Effector CD8-positive, alpha-beta T cell (primary cell): ENCODE measurements at regions not wholly inside any gene's neighbourhood (a gene's known extent, or its start where the extent isn't known, plus 50 kb on each side); places are given as distances from the start of the nearest gene placed in this dataset.

Experiments used
- DNase-seq: peaks from one replicate; lab custom pipeline; 2025; lab: John Stamatoyannopoulos, UW

DNA sequence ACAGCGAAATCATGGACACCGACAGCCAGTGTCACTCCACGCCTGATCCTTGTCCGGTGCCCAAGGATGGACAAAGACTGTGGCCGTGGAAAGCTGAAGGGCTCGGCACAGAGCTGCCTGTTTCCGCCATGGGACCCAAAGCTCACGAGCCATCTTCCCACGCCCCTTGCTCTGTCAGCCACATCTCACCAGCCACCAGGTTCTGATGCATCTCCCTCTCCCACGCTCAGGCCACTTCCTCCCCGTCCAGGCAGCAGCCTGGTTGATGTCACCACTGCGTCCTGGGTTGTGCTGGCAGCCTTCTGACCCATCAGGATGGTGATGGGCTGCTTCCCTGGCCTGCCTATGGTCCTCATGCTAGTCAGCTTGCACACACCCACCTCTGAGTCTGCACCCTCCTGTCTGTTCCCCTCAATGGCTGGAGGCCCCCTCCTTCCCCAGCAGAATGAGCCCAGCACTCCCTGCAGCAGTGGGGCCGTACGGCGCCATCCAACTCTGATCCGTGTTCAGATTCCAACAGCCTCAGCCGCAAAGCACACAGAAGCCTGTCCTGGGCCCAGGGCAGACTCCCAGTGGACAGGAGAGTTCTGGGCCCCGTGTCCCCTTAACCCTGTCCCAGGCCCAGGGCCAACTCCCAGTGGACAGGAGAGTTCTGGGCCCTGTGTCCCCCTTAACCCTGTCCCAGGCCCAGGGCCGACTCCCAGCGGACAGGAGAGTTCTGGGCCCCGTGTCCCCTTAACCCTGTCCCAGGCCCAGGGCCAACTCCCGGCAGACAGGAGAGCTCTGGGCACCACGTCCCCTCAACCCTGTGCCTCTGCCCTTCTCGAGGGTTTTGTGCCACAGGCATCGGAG, 259.5 kb downstream of the BRD1 start:
- DNase-seq, result no peak

DNA sequence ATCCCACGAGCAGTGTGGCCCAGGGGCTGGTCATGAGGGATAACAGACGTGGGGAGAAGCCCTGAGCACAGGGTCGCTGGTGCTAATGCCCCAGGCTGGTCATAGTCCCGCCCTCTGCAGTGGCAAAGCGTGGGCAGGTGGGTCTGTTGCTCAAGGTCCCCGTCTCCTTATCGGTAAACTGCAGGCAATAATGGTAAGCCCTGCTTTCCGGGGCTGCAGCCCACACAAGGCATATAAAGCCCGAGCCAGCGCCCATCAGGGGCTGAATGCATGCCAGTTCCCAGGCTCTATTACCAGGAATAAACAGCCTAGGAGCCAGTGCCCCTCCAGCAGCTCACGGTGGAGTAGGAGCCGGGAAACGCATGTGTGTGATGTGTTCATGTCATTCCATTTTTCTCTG, 261.0 kb downstream of the BRD1 start:
- no peak for DNase-seq

DNA sequence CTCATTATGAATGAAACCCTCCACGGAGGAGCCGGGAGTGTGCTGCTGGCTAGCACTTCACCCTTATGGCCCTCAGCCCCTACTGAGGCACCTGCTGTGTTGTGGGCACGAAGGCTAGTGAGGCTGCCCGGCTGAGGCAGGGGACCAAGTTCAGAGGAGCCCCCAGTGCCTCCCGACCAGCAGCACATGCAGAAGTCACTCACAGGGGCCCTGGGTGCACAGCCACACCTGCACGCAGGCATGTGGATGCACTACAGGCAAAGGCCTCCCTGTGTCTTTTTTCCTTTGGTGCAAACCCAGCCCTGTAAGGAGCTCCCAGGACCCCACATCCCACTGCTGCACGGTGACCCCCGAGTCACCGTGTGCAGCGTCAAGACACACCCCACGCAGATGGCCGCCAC, 261.5 kb downstream of the BRD1 start:
- DNase-seq, result no peak

DNA sequence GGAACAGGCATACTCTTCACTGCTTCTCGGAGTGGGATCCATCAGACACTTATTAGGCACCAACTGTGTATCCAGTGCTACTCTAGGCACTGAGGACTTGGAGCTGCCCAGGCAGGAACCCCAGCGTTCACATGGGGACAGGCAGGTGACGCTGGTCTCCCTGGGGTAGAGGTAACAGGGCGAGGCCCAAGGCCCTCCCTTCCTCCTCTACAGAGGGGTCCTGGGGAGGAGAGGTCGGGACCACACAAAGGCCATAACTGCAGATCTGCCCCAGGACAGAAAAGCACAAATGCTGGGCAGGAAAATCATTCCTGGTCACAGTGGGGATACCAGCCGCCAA, 262.2 kb downstream of the BRD1 start:
- no peak for DNase-seq

DNA sequence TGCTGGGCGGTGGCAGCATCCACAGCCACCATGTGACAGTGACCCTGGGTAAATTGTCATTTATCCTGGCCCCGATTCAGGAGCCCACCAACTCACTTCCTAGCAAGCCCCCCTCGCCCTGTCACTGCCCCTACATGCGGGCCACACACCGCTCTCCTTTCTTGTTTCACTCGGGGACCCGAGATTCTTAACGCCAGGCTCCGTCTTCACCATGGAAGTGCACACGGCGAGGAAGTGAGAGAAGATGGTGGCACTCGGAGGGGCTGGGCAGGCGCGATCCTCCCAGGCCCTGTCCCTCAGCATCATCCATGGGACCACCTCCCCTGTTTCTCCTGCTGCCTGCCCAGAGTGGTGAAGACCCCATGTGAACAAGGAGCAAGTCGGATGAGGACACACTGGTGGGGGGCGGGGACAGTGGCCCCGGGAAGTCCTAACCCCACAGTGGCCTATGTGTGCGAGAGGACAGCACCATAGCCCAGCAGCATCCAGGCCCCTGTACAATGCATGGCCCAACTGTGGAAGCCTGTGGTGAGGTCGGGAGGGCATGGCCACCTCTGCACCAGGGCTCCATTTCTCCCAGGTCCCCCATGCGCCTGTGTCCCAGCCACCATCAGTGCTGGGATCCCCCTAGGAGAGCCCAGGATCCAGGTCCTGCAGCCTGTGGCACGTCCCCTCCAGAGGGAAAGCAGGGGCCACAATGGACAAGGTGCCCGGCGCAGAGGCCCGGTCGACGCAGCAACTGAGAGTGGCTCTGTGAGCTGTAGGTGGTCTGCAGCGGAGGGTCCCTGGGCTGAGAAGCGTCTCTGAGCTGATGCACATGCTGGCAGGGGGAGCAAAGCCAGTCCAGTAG, 262.8 kb downstream of the BRD1 start:
- DNase-seq, result no peak

DNA sequence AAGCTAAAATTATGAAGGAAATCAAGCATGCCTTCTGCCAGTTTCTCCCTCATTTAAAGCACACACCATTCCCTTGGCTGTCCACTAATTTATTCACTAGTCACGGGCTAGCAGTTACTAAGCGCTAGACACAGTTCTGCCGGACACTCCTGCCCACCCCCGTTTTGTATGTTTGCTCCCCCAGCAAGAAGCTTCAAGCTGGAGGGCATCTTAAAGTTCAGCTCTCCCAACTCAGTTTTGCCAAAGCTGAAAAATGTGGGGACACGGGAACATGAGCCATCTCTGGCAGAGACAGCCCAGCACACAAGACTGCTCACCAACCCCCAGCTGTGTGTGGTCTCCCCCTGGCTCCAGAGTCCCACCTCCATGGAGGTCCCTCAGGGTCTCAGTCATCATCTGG, 263.6 kb downstream of the BRD1 start:
- DNase-seq, result no peak

DNA sequence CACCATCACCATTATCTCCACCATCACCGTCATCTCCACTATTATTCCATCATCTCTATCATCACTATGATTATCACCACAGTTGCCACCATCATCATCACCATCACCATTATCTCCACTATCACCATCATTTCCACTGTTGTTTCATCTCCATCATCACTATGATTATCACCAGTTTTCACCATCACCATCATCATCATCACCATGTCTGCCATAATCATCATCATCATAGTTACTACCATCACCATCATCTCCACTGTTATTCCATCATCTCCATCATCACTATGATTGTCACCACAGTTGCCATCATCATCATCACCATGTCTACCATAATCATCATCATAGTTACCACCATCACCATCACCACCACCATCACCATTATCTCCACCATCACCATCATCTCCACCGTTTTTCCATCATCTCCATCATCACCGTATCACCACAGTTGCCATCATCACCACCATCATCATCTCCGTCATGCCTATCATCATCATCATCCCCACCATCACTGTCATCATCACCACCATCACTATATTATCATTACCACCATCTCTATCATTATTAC, 264.9 kb downstream of the BRD1 start:
- no peak for DNase-seq

DNA sequence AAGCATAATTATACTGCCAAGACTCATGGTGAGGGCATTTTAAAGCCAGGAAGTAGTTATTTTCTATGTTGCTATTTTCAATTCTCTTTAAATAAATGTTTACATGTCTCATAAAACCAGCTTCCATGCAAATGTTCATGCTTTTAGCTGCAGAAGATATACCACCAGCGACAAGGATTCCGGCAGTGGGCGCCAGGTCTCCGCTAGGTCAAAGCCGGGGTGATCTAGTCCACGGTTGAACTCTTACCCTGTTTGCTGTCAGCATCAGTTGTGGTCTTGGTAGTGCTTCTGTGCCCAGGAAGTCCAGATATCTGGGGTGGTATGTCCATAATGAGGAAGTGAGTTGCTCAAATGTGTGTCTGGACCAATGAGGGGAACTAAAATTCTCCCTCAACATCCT, 265.7 kb downstream of the BRD1 start:
- DNase-seq, result no peak

DNA sequence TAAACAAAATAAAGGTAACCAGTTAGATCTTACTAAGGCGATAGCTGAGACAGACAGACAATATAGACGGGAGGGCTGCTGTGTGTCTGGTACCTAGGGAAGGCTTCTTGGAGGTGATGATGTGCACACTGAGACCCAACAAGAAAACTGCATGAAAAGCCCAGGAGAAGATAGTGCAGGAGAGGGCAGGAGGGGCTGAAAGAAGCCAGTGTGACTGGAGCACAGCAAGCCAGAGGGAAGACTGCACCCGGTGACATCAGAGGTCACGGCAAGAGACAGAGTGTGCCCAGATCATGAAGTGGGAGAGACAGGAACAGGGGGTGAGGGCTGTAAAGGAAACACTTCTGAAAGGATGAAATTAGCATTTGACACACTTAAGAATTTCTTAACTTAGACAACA, 266.3 kb downstream of the BRD1 start:
- DNase-seq, result no peak

DNA sequence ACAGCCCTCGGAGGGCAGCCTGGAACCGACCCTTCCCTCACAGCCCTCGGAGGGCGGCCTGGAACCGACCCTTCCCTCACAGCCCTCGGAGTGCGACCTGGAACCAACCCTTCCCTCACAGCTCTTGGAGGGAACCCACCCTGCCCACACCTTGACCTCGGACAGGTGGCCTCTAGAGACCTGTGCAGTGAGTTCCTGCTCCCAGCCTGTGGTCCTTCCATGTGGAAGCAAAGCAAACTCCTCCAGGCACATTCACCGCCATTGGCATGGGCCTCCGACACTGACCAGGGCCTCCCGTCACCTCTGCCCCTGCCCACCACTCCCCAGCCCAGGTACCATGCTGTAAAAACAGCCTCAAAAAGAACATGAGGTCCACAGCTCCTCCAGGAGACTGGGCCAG, 272.1 kb downstream of the BRD1 start:
- DNase-seq, result no peak

DNA sequence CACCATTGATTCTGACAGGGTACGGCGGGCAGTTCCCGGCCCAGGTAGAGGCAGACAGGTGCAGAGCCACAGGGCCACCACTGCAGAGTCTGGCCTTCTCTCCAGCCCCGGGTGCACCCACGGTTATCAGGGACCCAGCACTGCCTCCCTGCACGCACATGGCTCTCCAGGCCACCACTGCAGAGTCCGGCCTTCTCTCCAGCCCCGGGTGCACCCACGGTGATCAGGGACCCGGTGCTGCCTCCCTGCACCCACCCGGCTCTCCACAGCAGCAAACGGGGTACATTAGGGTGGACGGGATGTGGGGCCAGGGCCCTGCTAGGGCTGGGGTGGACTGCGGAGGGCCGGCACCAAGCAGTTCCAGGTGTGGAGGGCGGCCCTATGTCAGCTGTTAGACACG, 272.9 kb downstream of the BRD1 start:
- no peak for DNase-seq

DNA sequence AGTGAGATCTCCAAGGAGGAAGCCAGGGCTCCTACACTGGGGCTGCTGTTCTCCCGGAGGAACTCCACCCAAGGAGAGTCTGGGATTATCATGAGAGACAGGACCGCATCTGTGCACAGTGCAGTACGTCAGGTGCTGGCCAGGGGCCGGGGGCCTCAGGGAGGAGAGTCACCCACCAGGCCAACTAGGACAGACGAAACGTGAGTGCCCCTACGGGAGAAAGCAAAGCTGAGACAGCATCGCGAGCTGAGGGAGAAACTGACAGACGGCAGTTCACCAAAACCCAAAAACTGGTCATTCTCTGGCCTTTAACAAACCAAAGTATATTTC, 273.4 kb downstream of the BRD1 start:
- DNase-seq, result no peak

DNA sequence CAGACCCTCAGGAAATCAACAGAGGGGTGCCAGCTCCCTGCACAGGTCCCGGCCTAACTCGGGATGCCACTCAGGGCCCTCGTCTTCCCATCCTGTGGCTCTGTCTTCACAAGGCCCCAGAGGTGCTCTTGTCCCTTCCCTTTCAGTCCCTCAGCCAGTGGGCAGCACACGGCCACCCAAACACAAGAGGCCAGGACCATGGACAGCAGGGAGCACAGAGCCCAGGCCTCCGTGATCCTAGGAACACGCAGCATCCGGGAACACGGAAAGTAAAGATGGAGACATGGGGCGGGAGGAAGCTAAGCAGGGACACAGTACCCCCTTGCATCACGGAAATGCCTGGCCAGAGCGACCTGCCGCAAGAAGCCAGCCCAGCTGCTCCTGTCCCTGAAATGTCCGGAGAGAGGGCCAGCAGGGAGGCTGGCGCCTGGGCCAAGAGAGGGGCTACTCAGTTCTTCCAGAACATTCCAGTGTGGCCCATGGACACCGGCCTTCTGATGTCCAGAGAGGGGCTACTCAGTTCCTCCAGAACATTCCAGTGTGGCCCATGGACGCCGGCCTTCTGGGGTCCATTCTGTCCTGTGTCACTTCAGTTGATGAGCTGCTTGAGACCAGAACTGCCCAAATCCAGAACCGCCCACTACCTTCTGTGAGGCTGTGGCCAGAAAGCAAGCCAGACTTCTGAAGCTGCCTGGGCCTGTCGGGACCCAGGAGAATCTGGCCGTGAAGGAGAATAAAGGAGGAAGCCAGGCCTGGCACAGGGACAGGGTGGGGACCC, 274.0 kb downstream of the BRD1 start:
- no peak for DNase-seq

DNA sequence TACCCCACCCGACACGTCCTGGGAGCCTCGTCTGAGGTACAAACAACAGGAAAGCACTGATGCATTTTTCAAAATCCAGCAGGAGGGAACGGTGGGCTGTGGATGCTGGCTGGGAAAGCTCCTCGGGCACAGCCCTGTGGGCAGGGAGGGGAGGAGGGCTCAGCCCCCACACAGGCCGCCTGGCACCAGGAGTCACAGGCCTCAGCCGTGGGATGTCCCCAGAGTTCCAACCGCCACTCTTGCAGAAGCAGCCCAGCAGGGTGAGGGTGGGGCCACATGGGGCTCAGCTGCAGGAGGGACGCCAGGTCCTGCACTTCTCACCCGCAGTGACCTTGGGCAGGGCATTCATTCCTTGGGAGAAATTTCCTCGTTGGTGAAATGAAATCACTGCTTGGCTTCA, 274.6 kb downstream of the BRD1 start:
- no peak for DNase-seq

DNA sequence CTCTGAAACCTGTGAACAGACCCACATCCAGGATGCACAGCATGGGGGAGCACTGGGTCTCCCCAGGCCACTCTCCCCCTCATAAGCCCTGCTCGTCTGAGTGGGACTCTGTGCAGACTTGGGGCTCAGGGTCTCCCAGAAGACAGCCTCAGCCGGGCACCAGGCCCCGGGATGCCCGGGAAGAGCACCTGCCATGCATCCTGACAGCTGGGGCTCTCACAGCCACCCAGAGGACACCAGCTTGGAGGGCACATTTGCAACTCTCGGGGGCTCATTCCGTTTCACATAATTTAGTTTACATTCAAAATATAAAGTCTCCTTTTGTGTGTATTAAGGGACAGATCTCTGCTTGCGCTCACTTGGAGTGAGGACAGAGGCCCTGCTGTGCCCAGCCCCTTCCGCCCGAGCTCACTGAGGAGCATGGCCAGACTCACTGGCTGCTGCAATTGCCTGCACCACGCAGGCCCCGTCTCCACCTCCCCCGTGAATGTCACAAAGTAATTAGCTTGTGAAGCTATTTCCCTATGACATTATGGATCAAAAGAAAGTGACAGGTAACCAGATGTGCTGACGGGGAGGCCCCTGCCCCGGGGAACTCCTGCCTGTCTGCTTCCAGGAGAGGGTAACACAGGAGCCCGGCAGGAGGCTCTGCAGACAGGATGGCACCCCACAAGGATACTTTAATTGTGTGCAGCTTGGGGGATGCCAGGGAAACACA, 275.6 kb downstream of the BRD1 start:
- DNase-seq, result no peak

DNA sequence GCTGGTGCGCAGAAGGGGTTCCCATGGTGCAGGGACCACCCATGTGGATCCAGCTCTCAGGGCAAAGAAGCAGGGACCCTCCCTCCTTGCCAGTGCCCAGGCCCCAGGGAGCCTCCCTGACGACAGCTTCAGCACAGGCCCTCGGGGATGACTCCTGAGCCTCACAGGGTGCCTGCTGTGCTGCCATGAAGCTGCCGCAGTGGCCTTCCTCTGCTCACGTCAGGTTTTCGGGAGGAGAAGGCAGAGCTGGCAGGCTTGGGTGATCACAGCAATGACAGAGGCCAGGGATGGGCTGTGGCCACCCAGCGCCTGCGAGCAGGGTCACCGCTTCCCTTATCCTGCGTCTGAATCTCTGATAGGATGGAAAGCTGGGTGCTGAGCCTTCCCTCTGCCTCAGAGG, 276.2 kb downstream of the BRD1 start:
- no peak for DNase-seq

DNA sequence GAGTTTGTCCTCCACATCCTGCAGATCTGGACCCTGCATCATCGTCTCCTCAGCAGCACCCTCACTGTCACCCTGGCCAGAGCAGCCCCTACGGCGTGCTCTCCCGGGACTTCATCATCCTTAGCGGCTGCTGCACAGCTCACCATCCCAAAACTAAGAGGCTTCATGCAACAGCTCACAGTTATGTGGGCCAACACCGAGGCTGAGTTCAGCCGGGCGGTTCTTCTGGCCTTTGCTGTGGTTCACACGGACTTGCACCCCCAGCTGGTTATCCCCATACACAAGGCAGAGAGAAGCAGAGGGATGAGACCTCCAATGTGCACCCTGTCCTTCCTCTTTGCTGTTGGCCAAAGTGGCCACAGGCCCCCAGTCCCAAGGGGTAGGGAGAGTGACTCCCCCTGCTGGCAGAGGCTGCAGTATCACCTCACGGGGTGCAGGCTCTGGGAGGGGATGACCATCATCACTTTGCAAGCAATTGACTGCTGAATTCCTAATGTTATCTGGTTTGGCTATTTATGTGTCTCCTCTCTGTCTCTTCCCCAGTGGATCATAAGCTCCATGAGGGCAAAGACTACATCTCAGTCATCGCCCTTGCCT, 276.8 kb downstream of the BRD1 start:
- DNase-seq, result no peak

DNA sequence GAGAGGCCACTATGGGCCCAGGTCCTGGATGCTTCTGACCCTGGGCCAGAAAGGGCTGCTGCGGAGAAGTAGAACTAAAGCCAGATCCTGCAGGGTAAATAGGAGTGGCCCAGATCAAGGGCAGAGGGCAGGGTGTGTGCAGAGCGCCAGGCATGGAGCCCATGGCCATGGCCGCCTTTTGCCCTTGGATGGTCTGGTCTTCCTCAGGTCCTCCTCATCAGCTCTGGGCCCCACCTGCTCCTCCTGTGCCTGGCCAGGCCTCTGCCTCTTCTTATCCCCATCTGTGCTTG, 277.6 kb downstream of the BRD1 start:
- no peak for DNase-seq

DNA sequence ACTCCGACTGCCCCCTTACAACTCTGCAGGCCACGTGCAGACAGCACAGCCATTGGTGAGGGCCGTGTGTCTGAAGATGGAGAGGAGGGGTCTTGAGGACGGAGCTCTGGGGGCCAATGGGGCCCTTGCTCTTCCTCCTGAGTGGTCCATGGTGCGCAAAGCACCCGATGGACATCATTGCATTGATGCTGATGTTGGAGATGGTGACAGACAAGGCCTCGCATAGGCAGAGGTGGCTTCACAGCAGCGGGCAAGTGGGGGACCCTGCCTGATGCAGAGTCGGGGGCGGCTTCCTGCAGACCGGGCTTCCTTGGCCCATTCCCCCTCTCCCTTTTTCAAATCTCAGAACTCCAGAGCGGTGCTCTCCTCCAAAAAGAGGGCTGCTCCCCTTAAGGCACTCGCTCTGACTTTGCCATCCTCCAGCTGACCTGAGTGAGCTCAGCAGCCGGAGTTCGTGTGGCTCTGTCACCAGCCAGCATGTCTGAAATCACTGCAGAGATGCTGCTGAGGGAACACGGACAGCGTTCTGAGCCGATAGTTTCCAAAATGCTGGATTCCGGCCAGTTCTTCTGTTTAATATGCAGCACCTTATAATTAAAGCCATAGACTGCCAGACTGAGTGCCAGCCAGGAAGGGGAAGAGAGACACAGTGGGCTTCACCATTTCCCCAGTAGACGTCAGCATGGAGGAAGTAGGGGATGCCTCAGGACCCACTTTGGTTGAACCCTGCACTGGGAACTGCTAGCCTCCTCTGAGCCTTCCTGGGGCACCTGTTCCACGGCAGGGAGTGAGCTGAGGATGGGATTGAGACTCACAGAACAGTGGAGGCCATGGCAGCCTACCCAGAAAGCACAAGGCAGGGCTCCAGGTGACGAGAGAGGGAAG, 278.2 kb downstream of the BRD1 start:
- DNase-seq, result no peak

DNA sequence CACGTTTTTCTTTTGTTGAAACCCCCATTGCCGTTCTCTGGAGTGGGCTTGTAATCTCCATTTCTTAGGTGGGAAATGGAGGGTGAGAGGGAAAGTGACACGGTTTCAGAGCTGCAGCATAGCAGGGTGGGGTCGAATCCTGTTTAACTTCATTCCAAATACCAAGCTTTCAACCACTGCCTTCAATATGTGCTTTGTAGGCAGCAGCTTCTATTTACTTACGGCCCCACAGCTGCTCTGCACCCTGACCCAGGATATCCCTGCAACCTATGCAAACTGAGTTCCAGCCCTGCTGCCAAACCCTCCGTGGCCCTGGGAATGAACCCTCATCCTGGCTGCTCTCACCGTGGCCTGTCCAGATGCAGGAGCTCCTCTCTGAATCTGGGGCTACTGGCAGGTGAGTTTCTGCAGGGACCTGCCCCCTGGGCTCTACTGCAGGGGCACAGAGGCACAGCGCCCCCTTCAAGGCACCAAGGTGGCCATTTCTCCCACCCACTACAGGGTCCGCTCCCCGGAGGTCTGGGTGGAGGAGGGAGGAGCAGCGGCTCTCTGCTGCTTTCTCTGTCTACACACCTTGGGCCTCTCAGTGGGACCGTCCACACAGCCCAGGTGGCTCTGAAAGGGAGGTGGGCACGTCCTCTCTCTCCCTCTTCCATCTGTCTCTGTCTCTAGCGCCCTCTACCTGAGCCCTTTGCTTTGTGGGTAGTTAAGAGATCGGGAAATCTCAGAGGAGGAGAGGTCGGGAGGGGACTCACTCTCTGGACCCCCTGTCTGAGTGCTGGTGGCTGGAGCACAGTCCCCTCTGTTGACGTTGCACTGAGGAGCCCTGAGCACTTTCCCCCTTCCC, 279.1 kb downstream of the BRD1 start:
- no peak for DNase-seq
